Neural progenitor cell (in vitro differentiated cells): ENCODE measurements at regions not wholly inside any gene's neighbourhood (a gene's known extent, or its start where the extent isn't known, plus 50 kb on each side); places are given as distances from the start of the nearest gene placed in this dataset.
"Not testable (repeated sequence)": the region's sequence is repeated elsewhere in the genome, so short reads cannot be mapped to it uniquely, and the experiment has no call there.

ENCODE experiments used
- DNase-seq: peaks from one replicate; pipeline ENCODE4 v3.0.0-alpha.2; 2016; ENCODE audit warnings: low spot score
- H2AFZ ChIP-seq: fragments of 200-600 bp; sonication (generic); replicated peaks from 2 replicates; pipeline ENCODE4 v1.6.1; 2016; ENCODE audit warnings: antibody characterized with exemption
- H3F3A ChIP-seq: fragments of 200-600 bp; sonication (generic); 2 replicates; pipeline ENCODE4 v1.6.1; 2016; ENCODE audit warnings: antibody characterized with exemption, low read depth
- H3K27ac ChIP-seq: fragments of 200-600 bp; sonication (generic); 2 replicates; pipeline ENCODE4 v1.5.1; 2016; ENCODE audit warnings: mild to moderate bottlenecking
- H3K27me3 ChIP-seq: fragments of 200-600 bp; sonication (generic); 2 replicates; pipeline ENCODE4 v1.6.1; 2016; ENCODE audit warnings: mild to moderate bottlenecking, moderate library complexity
- H3K36me3 ChIP-seq: fragments of 200-600 bp; sonication (generic); 2 replicates; pipeline ENCODE4 v1.5.1; 2016
- H3K4me1 ChIP-seq: fragments of 200-600 bp; sonication (generic); 2 replicates; pipeline ENCODE4 v1.6.1; 2016; ENCODE audit warnings: mixed run types
- H3K4me2 ChIP-seq: fragments of 200-600 bp; sonication (generic); 2 replicates; pipeline ENCODE4 v1.6.1; 2016
- H3K4me3 ChIP-seq: fragments of 200-600 bp; sonication (generic); 2 replicates; pipeline ENCODE4 v1.5.1; 2016
- H3K79me2 ChIP-seq: fragments of 200-600 bp; sonication (generic); 2 replicates; pipeline ENCODE4 v1.6.1; 2016; ENCODE audit warnings: low read depth
- H3K9ac ChIP-seq: fragments of 200-600 bp; sonication (generic); 2 replicates; pipeline ENCODE4 v1.6.1; 2016
- H3K9me3 ChIP-seq: fragments of 200-600 bp; sonication (generic); 2 replicates; pipeline ENCODE4 v1.5.1; 2016; ENCODE audit warnings: low read depth
- H4K20me1 ChIP-seq: fragments of 200-600 bp; sonication (generic); 2 replicates; pipeline ENCODE4 v1.6.1; 2016; ENCODE audit warnings: low read depth
- H3K27ac Mint-ChIP-seq: 3 replicates; pipeline ENCODE4 v1.8.0; 2021; ENCODE audit warnings: mixed read lengths
- H3K27me3 Mint-ChIP-seq: 2 replicates; pipeline ENCODE4 v1.8.0; 2022; ENCODE audit warnings: low read depth, mild to moderate bottlenecking, inconsistent platforms, moderate library complexity, mixed read lengths; ENCODE audit not compliant: insufficient read depth
- H3K36me3 Mint-ChIP-seq: 3 replicates; pipeline ENCODE4 v1.8.0; 2021; ENCODE audit warnings: mixed read lengths
- H3K4me1 Mint-ChIP-seq: 3 replicates; pipeline ENCODE4 v1.8.0; 2021; ENCODE audit warnings: mixed read lengths
- H3K4me3 Mint-ChIP-seq: 3 replicates; pipeline ENCODE4 v1.8.0; 2021; ENCODE audit warnings: mild to moderate bottlenecking, moderate library complexity, mixed read lengths
- H3K9me3 Mint-ChIP-seq: 3 replicates; pipeline ENCODE4 v1.8.0; 2020; ENCODE audit warnings: mixed read lengths
- CTCF ChIP-seq: fragments of 200-600 bp; sonication (generic); IDR thresholded peaks from 2 replicates; pipeline ENCODE4 v1.5.1; 2017; ENCODE audit warnings: antibody characterized with exemption, mild to moderate bottlenecking
- EZH2 ChIP-seq: fragments of 200-600 bp; sonication (generic); IDR thresholded peaks from 2 replicates; pipeline ENCODE4 v1.6.1; 2017; ENCODE audit warnings: antibody characterized with exemption, mild to moderate bottlenecking, moderate library complexity
- EZH2phosphoT487 ChIP-seq: fragments of 200-600 bp; sonication (generic); IDR thresholded peaks from 2 replicates; pipeline ENCODE4 v1.6.1; 2017; ENCODE audit warnings: antibody characterized with exemption

GRCh38 chr7:136104269-136104603, 127.1 kb upstream of the MTPN start:
- H3K27me3 Mint-ChIP-seq, result peaks cover 3% of the 10 kb centered on the region
- no peak overlapping the region for H3K4me3 Mint-ChIP-seq
- Histone ChIP-seq H3F3A (no peaks in the 10 kb centered on the region), H3K79me2 (no peaks in the 10 kb centered on the region), H2AFZ (no peak overlapping the region), H4K20me1 (no peaks in the 10 kb centered on the region), H3K27me3 (no peaks in the 10 kb centered on the region), H3K4me3 (no peak overlapping the region), H3K9me3 (no peaks in the 10 kb centered on the region), H3K36me3 (no peaks in the 10 kb centered on the region), H3K9ac (no peak overlapping the region), H3K4me2 (no peak overlapping the region), H3K27ac (no peak overlapping the region), H3K4me1 (no peaks in the 10 kb centered on the region)
- no peak for DNase-seq
- no peaks in the 10 kb centered on the region for H3K36me3 Mint-ChIP-seq
- no peaks in the 10 kb centered on the region for H3K4me1 Mint-ChIP-seq
- peaks cover 11% of the 10 kb centered on the region for H3K9me3 Mint-ChIP-seq
- TF ChIP-seq EZH2 (no peak), CTCF (no peak), EZH2phosphoT487 (no peak)
- no peak overlapping the region for H3K27ac Mint-ChIP-seq

GRCh38 chr7:136103545-136104268, 126.5 kb upstream of the MTPN start:
- H3F3A ChIP-seq, result no peaks in the 10 kb centered on the region
- H4K20me1 ChIP-seq, result no peaks in the 10 kb centered on the region
- no peaks in the 10 kb centered on the region for H3K36me3 ChIP-seq
- no peaks in the 10 kb centered on the region for H3K27me3 ChIP-seq
- H3K4me2 ChIP-seq, result no peak overlapping the region
- no peak overlapping the region for H3K4me3 ChIP-seq
- H3K4me3 Mint-ChIP-seq, result no peak overlapping the region
- peaks cover 11% of the 10 kb centered on the region for H3K9me3 Mint-ChIP-seq
- no peak for TF ChIP-seq EZH2
- H3K4me1 Mint-ChIP-seq, result no peaks in the 10 kb centered on the region
- H3K4me1 ChIP-seq, result no peaks in the 10 kb centered on the region
- H3K9ac ChIP-seq, result no peak overlapping the region
- H3K27ac ChIP-seq, result no peak overlapping the region
- no peaks in the 10 kb centered on the region for H3K9me3 ChIP-seq
- H2AFZ ChIP-seq, result no peak overlapping the region
- H3K27ac Mint-ChIP-seq, result no peak overlapping the region
- peaks cover 3% of the 10 kb centered on the region for H3K27me3 Mint-ChIP-seq
- DNase-seq, result no peak
- no peaks in the 10 kb centered on the region for H3K36me3 Mint-ChIP-seq
- H3K79me2 ChIP-seq, result no peaks in the 10 kb centered on the region

- no peak for DNase-seq
- peaks cover 3% of the 10 kb centered on the region for H3K27me3 Mint-ChIP-seq
- no peaks in the 10 kb centered on the region for H3K36me3 Mint-ChIP-seq
- H3K9me3 ChIP-seq, result no peaks in the 10 kb centered on the region
- no peak overlapping the region for H3K27ac ChIP-seq
- no peaks in the 10 kb centered on the region for H3K4me1 Mint-ChIP-seq
- H3K4me2 ChIP-seq, result no peak overlapping the region
- H3K4me3 ChIP-seq, result no peak overlapping the region
- H3K36me3 ChIP-seq, result no peaks in the 10 kb centered on the region
- no peak overlapping the region for H2AFZ ChIP-seq
- H3K4me3 Mint-ChIP-seq, result no peak overlapping the region
- H4K20me1 ChIP-seq, result no peaks in the 10 kb centered on the region
- H3K4me1 ChIP-seq, result no peaks in the 10 kb centered on the region
- no peaks in the 10 kb centered on the region for H3F3A ChIP-seq
- no peaks in the 10 kb centered on the region for H3K27me3 ChIP-seq
- no peak overlapping the region for H3K9ac ChIP-seq
- H3K27ac Mint-ChIP-seq, result no peak overlapping the region
- H3K9me3 Mint-ChIP-seq, result peaks cover 11% of the 10 kb centered on the region
- H3K79me2 ChIP-seq, result no peaks in the 10 kb centered on the region
- TF ChIP-seq EZH2phosphoT487 (no peak), EZH2 (no peak), CTCF (no peak)
Observed at GRCh38 chr7:136102881-136103280, 125.7 kb upstream of the MTPN start.

GRCh38 chr7:136092714-136093113, 115.6 kb upstream of the MTPN start:
- H3K4me2 ChIP-seq, H3K36me3 Mint-ChIP-seq, H3K27me3 Mint-ChIP-seq, H3K9me3 Mint-ChIP-seq, H3F3A ChIP-seq, H3K4me3 ChIP-seq, H3K4me3 Mint-ChIP-seq, H3K27me3 ChIP-seq, H3K27ac Mint-ChIP-seq, H3K4me1 Mint-ChIP-seq, H4K20me1 ChIP-seq, H3K9me3 ChIP-seq, H3K36me3 ChIP-seq, H2AFZ ChIP-seq, H3K9ac ChIP-seq, H3K4me1 ChIP-seq, DNase-seq, H3K27ac ChIP-seq, H3K79me2 ChIP-seq: not testable (repeated sequence)
